ENCODE measurements at regions not wholly inside any gene's neighbourhood (a gene's known extent, or its start where the extent isn't known, plus 50 kb on each side); places are given as distances from the start of the nearest gene placed in this dataset.

DNA sequence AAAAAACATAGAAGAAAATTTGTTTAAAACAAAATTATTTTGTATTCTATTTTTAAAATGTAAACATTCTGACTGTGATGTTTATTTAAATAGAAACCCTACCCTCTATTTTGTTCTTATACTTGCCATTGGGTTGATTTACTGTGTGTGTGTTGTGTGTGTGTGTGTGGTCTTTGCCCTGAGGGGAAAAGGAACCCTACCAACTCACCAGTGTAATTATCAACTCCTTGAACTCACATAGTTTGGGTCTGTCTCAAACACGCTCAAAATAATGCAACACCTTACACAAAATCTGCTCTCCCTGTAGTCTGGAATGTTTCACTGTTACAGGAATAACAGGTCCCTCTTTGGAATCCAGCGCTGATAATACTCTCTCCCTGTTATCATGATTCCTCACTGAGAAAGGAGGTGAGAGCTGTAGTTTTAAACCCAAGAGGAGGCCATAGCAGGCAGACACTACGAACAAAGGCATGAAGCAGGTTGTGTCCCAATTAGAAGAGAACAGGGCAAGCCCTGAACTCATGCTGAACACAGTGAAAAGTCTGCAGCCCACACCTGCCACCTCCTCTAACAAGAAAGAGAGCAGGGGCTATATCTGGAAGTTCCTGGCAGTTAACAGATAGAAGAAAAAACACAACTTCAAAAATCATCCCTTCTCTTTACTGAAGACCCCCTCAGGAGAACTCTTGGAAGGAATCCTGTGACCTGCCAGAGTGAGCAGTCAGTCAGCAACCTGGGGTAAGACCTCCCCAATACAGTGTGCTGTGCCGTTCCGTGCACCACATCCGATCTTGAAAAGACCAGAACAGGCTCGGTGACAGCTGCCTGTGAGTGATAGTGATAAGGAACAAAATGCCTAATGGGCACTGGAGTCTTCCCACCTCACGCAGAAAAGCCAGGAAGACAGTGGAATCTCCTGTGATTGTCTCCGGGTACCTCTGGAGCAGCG lies 608.1 kb upstream of the ADAMTS16 start:
- Histone ChIP-seq H3K27me3 (ENCODE audit: insufficient read depth, low read length) (no peaks in the 10 kb centered on the region), H3K4me2 (ENCODE audit: low read length) (no peak overlapping the region), H4K20me1 (ENCODE audit: insufficient read depth, low read length) (no peaks in the 10 kb centered on the region), H3K9me3 (ENCODE audit: insufficient read depth, low read depth, low read length) (no peaks in the 10 kb centered on the region), H3K4me1 (ENCODE audit: insufficient read depth, low read length) (no peaks in the 10 kb centered on the region), H2AFZ (ENCODE audit: low read depth, low read length) (no peak overlapping the region), H3K9ac (ENCODE audit: low read length) (no peak overlapping the region), H3K4me3 (ENCODE audit: insufficient read depth, low read depth, low read length) (no peak overlapping the region), H3K79me2 (ENCODE audit: insufficient read depth, low read length) (no peaks in the 10 kb centered on the region), H3K27ac (ENCODE audit: low read depth, low read length) (no peak overlapping the region), H3K36me3 (ENCODE audit: insufficient read depth, low read length) (no peaks in the 10 kb centered on the region)
- Mint-ChIP-seq H3K9me3 (ENCODE audit: unreplicated experiment) (peaks cover 5% of the 10 kb centered on the region), H3K4me3 (ENCODE audit: unreplicated experiment) (no peak overlapping the region), H3K27ac (ENCODE audit: unreplicated experiment) (no peak overlapping the region), H3K4me1 (ENCODE audit: low read depth, unreplicated experiment) (peaks cover 13% of the 10 kb centered on the region), H3K27me3 (ENCODE audit: low read depth, unreplicated experiment) (peaks cover 12% of the 10 kb centered on the region), H3K36me3 (ENCODE audit: low read depth, unreplicated experiment) (peaks cover 3% of the 10 kb centered on the region)
- DNase-seq (ENCODE audit: low read depth) (no peak), FAIRE-seq (no peak)
- TF ChIP-seq, protein P1, sequence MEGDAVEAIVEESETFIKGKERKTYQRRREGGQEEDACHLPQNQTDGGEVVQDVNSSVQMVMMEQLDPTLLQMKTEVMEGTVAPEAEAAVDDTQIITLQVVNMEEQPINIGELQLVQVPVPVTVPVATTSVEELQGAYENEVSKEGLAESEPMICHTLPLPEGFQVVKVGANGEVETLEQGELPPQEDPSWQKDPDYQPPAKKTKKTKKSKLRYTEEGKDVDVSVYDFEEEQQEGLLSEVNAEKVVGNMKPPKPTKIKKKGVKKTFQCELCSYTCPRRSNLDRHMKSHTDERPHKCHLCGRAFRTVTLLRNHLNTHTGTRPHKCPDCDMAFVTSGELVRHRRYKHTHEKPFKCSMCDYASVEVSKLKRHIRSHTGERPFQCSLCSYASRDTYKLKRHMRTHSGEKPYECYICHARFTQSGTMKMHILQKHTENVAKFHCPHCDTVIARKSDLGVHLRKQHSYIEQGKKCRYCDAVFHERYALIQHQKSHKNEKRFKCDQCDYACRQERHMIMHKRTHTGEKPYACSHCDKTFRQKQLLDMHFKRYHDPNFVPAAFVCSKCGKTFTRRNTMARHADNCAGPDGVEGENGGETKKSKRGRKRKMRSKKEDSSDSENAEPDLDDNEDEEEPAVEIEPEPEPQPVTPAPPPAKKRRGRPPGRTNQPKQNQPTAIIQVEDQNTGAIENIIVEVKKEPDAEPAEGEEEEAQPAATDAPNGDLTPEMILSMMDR (IDR thresholded peaks at IDR 0.05; ENCODE audit: insufficient read depth, low read depth, low read length): no peak
- no peak for TF ChIP-seq EZH2 (IDR thresholded peaks at IDR 0.05; ENCODE audit: insufficient read depth, low read length)

DNA sequence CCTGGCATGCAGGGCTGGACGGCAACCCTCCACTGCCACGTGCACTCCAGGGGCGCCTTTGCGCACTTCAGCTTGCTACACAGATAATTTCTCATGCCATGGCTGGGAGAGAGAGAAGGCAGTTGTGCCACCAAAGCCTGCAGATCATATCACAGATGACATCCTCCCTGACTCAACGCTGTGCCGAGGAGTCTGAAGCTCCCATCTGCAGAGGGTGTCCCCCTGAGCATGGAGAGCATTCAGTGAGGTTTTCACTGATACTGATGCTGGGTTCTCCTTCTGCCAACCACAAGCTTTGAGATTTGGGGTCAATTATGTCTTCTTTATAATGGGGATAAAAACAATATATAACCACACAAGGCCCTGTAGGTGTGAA lies 607.4 kb upstream of the ADAMTS16 start:
- Histone ChIP-seq H2AFZ (ENCODE audit: low read depth, low read length) (no peak overlapping the region), H3K9ac (ENCODE audit: low read length) (no peak overlapping the region), H3K9me3 (ENCODE audit: insufficient read depth, low read depth, low read length) (no peaks in the 10 kb centered on the region), H3K79me2 (ENCODE audit: insufficient read depth, low read length) (no peaks in the 10 kb centered on the region), H3K27me3 (ENCODE audit: insufficient read depth, low read length) (no peaks in the 10 kb centered on the region), H3K4me3 (ENCODE audit: insufficient read depth, low read depth, low read length) (no peak overlapping the region), H3K4me2 (ENCODE audit: low read length) (no peak overlapping the region), H3K36me3 (ENCODE audit: insufficient read depth, low read length) (no peaks in the 10 kb centered on the region), H4K20me1 (ENCODE audit: insufficient read depth, low read length) (no peaks in the 10 kb centered on the region), H3K27ac (ENCODE audit: low read depth, low read length) (no peak overlapping the region), H3K4me1 (ENCODE audit: insufficient read depth, low read length) (no peaks in the 10 kb centered on the region)
- peaks cover 3% of the 10 kb centered on the region for H3K36me3 Mint-ChIP-seq (ENCODE audit: low read depth, unreplicated experiment)
- peaks cover 10% of the 10 kb centered on the region for H3K9me3 Mint-ChIP-seq (ENCODE audit: unreplicated experiment)
- DNase-seq (ENCODE audit: low read depth) (no peak), FAIRE-seq (no peak)
- H3K27ac Mint-ChIP-seq (ENCODE audit: unreplicated experiment): no peak overlapping the region
- H3K4me3 Mint-ChIP-seq (ENCODE audit: unreplicated experiment): no peak overlapping the region
- peaks cover 12% of the 10 kb centered on the region for H3K27me3 Mint-ChIP-seq (ENCODE audit: low read depth, unreplicated experiment)
- TF ChIP-seq EZH2 (IDR thresholded peaks at IDR 0.05; ENCODE audit: insufficient read depth, low read length): no peak
- TF ChIP-seq, protein P1 (IDR thresholded peaks at IDR 0.05; ENCODE audit: insufficient read depth, low read depth, low read length): no peak
- H3K4me1 Mint-ChIP-seq (ENCODE audit: low read depth, unreplicated experiment): peaks cover 13% of the 10 kb centered on the region
